ENCODE measurements at regions not wholly inside any gene's neighbourhood (a gene's known extent, or its start where the extent isn't known, plus 50 kb on each side); places are given as distances from the start of the nearest gene placed in this dataset.
"Not testable (repeated sequence)": the region's sequence is repeated elsewhere in the genome, so short reads cannot be mapped to it uniquely, and the experiment has no call there.

DNA sequence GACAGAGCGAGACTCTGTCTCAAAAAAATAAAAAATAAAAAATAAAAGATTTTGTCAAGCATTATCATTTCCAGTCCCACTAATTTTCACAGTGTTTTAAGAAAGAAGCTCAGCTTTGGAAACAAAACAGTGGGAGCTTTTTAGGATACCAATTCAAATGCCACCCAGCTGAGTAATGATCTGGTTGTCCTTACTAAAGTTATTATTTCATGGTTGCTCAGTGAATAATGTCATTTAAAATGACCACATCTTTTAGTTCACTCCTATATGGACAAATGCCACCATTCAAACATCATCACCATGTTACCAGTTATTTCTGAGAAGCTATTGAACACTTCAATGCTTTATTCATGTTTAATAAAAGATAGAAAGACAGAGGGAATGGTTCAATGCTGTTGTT, 365.0 kb downstream of the CCER1 start:
- H3K4me1 ChIP-seq (replicated peaks), result no peaks in the 10 kb centered on the region
- DNase-seq (ENCODE audit: low read depth in 1 of 2, low spot score in 2 of 2), result no peak
- H3K27ac ChIP-seq, result no peak overlapping the region
- H3K4me3 ChIP-seq, result no peak overlapping the region
- H3K9me3 ChIP-seq (replicated peaks), result no peaks in the 10 kb centered on the region
- no peaks in the 10 kb centered on the region for H3K36me3 ChIP-seq
- H3K27me3 ChIP-seq (replicated peaks), result no peaks in the 10 kb centered on the region

DNA sequence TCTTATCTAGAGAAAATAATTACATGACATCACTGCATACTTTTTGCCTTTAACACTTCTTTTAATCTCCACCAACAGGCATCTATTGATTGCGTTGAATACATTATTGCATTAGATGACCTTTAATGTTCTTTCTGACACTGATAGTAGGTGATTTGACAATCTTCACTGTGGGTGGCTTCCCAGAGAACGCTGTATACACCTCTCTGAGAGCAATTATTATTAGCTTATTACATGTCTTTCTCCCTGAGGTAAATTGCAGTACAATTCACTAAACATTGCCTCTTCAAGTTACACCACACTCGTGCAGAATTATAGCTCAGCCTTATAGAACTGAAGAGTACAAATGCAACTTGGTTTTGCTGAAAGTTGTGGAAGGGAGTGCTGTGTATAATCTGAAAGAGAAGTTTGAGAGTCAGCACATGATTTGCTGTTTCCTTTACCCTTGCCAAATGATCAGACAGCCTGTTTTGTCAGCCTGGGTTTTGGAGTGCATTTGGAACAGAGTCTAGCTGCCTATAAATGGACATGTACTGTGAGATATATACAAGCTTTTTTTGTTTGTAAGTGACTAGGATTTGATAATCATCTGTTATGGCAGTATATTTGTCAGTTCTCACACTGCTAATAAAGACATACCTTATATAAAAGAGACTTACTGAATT, 369.2 kb downstream of the CCER1 start:
- no peaks in the 10 kb centered on the region for H3K9me3 ChIP-seq (replicated peaks)
- no peaks in the 10 kb centered on the region for H3K36me3 ChIP-seq
- no peak overlapping the region for H3K4me3 ChIP-seq
- H3K4me1 ChIP-seq (replicated peaks), result no peaks in the 10 kb centered on the region
- DNase-seq (ENCODE audit: low read depth in 1 of 2, low spot score in 2 of 2), result no peak
- H3K27ac ChIP-seq, result no peak overlapping the region
- no peaks in the 10 kb centered on the region for H3K27me3 ChIP-seq (replicated peaks)

- no peak for DNase-seq (ENCODE audit: low read depth in 1 of 2, low spot score in 2 of 2)
- Histone ChIP-seq H3K27ac (no peak overlapping the region), H3K9me3 (replicated peaks) (no peaks in the 10 kb centered on the region), H3K4me1 (replicated peaks) (no peaks in the 10 kb centered on the region), H3K4me3 (no peak overlapping the region), H3K27me3 (replicated peaks) (no peaks in the 10 kb centered on the region), H3K36me3 (no peaks in the 10 kb centered on the region)
Observed at GRCh38 chr12:90576707-90577106, 378.3 kb downstream of the CCER1 start.

GRCh38 chr12:90575995-90576394, 379.0 kb downstream of the CCER1 start:
- no peak overlapping the region for H3K4me3 ChIP-seq

GRCh38 chr12:90574676-90575075, 380.3 kb downstream of the CCER1 start:
- H3K27ac ChIP-seq, result no peak overlapping the region
- no peaks in the 10 kb centered on the region for H3K4me1 ChIP-seq (replicated peaks)
- no peaks in the 10 kb centered on the region for H3K36me3 ChIP-seq
- no peaks in the 10 kb centered on the region for H3K9me3 ChIP-seq (replicated peaks)
- no peaks in the 10 kb centered on the region for H3K27me3 ChIP-seq (replicated peaks)
- H3K4me3 ChIP-seq, result no peak overlapping the region
- no peak for DNase-seq (ENCODE audit: low read depth in 1 of 2, low spot score in 2 of 2)

More at GRCh38 chr12:90575995-90576394, 379.0 kb downstream of the CCER1 start:
- Histone ChIP-seq H3K9me3 (replicated peaks) (no peaks in the 10 kb centered on the region), H3K27me3 (replicated peaks) (no peaks in the 10 kb centered on the region), H3K36me3 (no peaks in the 10 kb centered on the region), H3K27ac (no peak overlapping the region), H3K4me1 (replicated peaks) (no peaks in the 10 kb centered on the region)
- DNase-seq (ENCODE audit: low read depth in 1 of 2, low spot score in 2 of 2), result no peak

DNA sequence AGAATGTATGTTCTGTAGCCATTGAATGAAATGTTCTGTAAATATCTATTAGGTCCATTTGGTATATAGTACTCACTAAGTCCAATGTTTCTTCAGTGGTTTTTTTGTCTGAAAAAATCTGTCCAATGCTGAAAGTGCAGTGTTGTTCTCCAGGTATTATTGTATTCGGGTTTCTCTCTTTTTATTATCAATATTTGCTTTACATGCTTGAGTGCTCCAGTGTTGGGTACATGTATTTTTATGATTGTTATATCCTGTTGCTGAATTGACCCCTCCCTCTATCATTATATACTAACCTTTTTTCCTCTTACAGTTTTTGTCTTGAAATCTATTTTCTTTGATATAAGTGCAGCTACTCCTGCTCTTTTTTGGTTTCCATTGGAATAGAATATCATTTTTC, 382.2 kb downstream of the CCER1 start:
- Histone ChIP-seq H3K27ac (no peak overlapping the region), H3K27me3 (replicated peaks) (no peaks in the 10 kb centered on the region), H3K9me3 (replicated peaks) (no peaks in the 10 kb centered on the region), H3K4me1 (replicated peaks) (no peaks in the 10 kb centered on the region), H3K4me3 (no peak overlapping the region), H3K36me3 (no peaks in the 10 kb centered on the region)
- DNase-seq (ENCODE audit: low read depth in 1 of 2, low spot score in 2 of 2), result no peak

DNA sequence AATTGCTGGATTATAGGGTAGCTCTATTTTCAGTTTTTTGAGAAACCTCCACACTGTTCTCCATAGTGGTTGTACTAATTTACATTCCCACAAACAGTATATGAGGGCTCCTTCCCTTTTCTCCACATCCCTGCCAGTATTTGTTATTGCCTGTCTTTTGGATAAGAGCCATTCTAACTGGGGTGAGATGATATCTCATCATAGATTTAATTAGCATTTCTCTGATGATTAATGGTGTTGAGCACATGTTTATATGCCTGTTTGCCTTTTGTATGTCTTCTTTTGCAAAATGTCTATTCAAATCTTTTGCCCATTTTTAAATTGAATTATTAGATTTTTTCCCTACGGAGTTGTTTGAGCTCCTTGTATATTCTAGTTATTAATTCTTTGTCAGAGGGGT, 385.3 kb downstream of the CCER1 start:
- Histone ChIP-seq H3K36me3 (no peaks in the 10 kb centered on the region), H3K27ac (no peak overlapping the region), H3K4me1 (replicated peaks) (no peaks in the 10 kb centered on the region), H3K9me3 (replicated peaks) (no peaks in the 10 kb centered on the region), H3K4me3 (no peak overlapping the region), H3K27me3 (replicated peaks) (no peaks in the 10 kb centered on the region)
- DNase-seq (ENCODE audit: low read depth in 1 of 2, low spot score in 2 of 2), result no peak

DNA sequence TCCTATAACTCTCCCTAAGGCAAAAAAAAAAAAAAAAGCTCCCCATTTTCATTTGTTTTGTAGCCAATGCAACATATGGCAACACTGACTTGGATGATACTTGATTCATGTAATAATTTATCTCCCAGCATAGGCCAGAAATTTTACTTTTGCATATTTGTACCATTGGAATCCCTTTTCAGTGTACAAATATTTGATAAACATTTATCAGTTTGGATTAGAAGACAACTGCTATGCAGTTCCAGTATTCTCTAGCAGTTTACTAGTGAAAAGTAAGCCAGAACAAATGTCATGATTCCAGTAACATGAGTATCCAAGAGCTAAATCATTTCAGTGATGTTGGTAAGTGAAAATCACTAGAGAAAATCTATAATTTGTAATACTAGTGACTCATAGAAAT, 392.3 kb downstream of the CCER1 start:
- DNase-seq (ENCODE audit: low read depth in 1 of 2, low spot score in 2 of 2), result no peak
- no peaks in the 10 kb centered on the region for H3K27me3 ChIP-seq (replicated peaks)
- no peaks in the 10 kb centered on the region for H3K4me1 ChIP-seq (replicated peaks)
- H3K27ac ChIP-seq, result no peak overlapping the region
- no peaks in the 10 kb centered on the region for H3K36me3 ChIP-seq
- H3K9me3 ChIP-seq (replicated peaks), result no peaks in the 10 kb centered on the region
- H3K4me3 ChIP-seq, result no peak overlapping the region

- Histone ChIP-seq H3K27me3 (replicated peaks) (no peaks in the 10 kb centered on the region), H3K4me1 (replicated peaks) (peaks cover 5% of the 10 kb centered on the region), H3K9me3 (replicated peaks) (no peaks in the 10 kb centered on the region), H3K36me3 (no peaks in the 10 kb centered on the region), H3K4me3 (no peak overlapping the region), H3K27ac (no peak overlapping the region)
- no peak for DNase-seq (ENCODE audit: low read depth in 1 of 2, low spot score in 2 of 2)
Observed at GRCh38 chr12:90548595-90548994, 406.4 kb downstream of the CCER1 start.

GRCh38 chr12:90546511-90546910, 408.5 kb downstream of the CCER1 start:
- Histone ChIP-seq H3K4me3 (no peak overlapping the region), H3K27me3 (replicated peaks) (no peaks in the 10 kb centered on the region), H3K9me3 (replicated peaks) (no peaks in the 10 kb centered on the region), H3K27ac (no peak overlapping the region), H3K36me3 (no peaks in the 10 kb centered on the region), H3K4me1 (replicated peaks) (peaks cover 6% of the 10 kb centered on the region)
- no peak for DNase-seq (ENCODE audit: low read depth in 1 of 2, low spot score in 2 of 2)

- Histone ChIP-seq H3K4me1 (replicated peaks) (peaks cover 6% of the 10 kb centered on the region), H3K27me3 (replicated peaks) (no peaks in the 10 kb centered on the region), H3K4me3 (no peak overlapping the region), H3K27ac (peak overlapping the region; percentile 71), H3K9me3 (replicated peaks) (no peaks in the 10 kb centered on the region), H3K36me3 (no peaks in the 10 kb centered on the region)
- no peak for DNase-seq (ENCODE audit: low read depth in 1 of 2, low spot score in 2 of 2)
Observed at GRCh38 chr12:90543841-90544240, 411.1 kb downstream of the CCER1 start.

DNA sequence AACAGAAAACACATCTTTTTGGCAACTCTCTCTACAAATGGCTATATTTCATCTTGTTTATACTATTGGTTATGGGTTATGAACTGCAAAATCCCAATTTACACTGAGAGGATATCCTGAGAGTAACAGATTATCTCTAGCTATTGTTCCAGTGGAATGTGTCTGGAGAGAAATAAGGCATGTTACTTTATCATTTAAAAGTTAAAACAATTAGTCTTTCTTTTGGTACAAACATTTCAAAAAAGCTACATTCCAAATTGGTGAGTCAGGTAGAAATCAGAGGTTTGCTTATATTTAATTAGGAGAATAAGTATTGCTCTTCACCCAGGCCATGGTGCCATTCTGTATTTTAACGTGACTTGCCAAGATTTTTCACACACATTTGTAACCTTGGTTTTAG, 411.6 kb downstream of the CCER1 start:
- Histone ChIP-seq H3K4me3 (no peak overlapping the region), H3K4me1 (replicated peaks) (peaks cover 6% of the 10 kb centered on the region), H3K27ac (peak overlapping the region; percentile 71), H3K36me3 (no peaks in the 10 kb centered on the region), H3K9me3 (replicated peaks) (no peaks in the 10 kb centered on the region), H3K27me3 (replicated peaks) (no peaks in the 10 kb centered on the region)
- DNase-seq (ENCODE audit: low read depth in 1 of 2, low spot score in 2 of 2), result peak in 1 of 2 experiments; percentile 49

- H3K4me1 ChIP-seq (replicated peaks); H3K27me3 ChIP-seq (replicated peaks); DNase-seq (ENCODE audit: low read depth in 1 of 2, low spot score in 2 of 2); H3K36me3 ChIP-seq; H3K4me3 ChIP-seq; H3K9me3 ChIP-seq (replicated peaks): not testable (repeated sequence)
- peak overlapping the region; percentile 71; the same call in 1 of the 2 replicates for H3K27ac ChIP-seq
Observed at GRCh38 chr12:90542852-90543251, 412.1 kb downstream of the CCER1 start.

- H3K27ac ChIP-seq; H3K27me3 ChIP-seq (replicated peaks); H3K9me3 ChIP-seq (replicated peaks); DNase-seq (ENCODE audit: low read depth in 1 of 2, low spot score in 2 of 2); H3K4me1 ChIP-seq (replicated peaks); H3K4me3 ChIP-seq; H3K36me3 ChIP-seq: not testable (repeated sequence)
Observed at GRCh38 chr12:90533828-90534227, 421.1 kb downstream of the CCER1 start.
